Pons (tissue), 1 donor: ENCODE measurements at regions not wholly inside any gene's neighbourhood (a gene's known extent, or its start where the extent isn't known, plus 50 kb on each side); places are given as distances from the start of the nearest gene placed in this dataset.
"Not testable (repeated sequence)": the region's sequence is repeated elsewhere in the genome, so short reads cannot be mapped to it uniquely, and the experiment has no call there.

Source experiments
- DNase-seq: peaks from one replicate; pipeline ENCODE4 v3.0.0-alpha.2; 2016; ENCODE audit warnings: low spot score

GRCh38 chr14:105903971-105904370 lies 377.6 kb downstream of the TMEM121 start:
- no peak for DNase-seq

GRCh38 chr14:105904379-105904778 lies 378.0 kb downstream of the TMEM121 start:
- no peak for DNase-seq

- no peak for DNase-seq
Observed at GRCh38 chr14:105905456-105905855, 379.1 kb downstream of the TMEM121 start.

DNA sequence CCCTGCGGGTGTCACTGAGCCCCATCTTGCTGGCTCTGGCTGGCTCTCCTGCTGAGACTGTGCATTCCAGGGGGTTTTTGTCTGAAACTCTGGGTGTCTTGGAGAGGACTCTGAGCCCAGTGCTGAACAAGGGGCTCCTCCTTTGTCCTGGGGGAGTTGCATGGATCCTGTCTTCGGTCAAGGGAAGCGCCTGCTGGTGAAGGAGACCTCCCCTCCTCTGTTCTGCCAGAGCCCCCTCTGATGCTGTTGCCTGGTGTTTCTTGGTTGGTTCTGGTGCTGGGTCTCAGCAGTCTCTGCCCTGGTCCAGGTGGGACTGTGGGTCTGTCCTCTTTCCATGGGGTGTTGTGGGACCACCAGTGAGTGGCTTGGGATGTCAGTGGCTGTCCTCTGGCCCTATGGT lies 380.9 kb downstream of the TMEM121 start:
- DNase-seq, result no peak

DNA sequence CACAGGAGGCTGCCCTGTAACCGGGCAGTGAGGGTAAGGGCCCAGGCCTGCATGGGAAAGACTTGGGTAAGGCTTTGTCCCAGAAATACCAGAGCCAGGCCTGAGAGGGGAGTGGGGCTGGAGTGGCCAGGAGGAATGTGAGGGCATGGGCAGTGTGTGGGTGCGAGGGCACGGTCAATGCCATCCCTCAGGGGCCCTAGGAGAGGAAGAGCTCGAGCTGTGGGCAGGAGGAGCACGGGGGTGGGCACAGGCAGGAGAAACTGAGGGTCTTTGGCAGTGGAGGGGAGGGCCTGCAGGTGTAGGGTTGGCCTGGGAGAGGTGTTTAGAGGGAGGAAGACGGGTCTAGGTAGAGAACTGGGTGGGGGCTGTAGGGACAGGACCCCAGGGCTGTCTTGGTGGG lies 381.6 kb downstream of the TMEM121 start:
- no peak for DNase-seq

DNA sequence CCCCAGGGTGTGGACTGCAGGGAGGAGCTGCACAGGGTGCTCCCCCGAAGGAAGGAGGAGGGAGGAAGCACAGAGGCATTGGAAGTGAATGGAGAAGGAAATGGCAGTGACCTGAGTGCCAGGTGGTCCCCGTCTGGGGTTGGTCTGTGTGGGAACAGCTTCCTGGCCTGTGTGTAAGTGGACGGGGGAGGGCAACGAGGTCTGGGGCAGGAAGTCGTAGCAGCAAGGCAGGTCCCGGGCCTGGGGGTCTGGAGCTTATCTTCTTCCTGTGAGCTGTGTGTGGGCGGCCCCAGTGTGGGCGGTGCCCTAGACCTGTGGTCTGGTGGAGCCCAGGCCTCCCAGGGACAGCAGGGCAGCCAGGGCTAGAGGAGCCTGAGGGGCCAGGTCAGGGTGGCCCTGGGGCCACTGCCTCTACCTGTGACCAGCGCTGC lies 382.1 kb downstream of the TMEM121 start:
- no peak for DNase-seq

- no peak for DNase-seq
Observed at GRCh38 chr14:105909046-105909827, 382.9 kb downstream of the TMEM121 start.

DNA sequence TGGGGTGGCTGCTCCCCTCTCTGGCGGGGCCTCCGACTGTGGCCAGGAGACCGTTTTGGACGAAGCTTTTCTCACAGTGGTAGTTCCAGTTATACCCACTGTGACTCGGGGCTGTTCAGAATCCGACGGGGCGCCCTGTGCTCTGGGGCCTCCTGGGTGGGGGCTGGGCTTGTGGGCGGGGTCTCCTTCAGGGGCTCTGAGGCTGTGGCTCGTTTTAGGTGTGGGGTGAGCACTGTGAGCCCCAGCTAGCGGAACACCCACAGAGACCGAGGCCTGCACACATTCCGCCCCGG lies 383.4 kb downstream of the TMEM121 start:
- DNase-seq, result not testable (repeated sequence)

GRCh38 chr14:105910426-105910825 lies 384.0 kb downstream of the TMEM121 start:
- no peak for DNase-seq

- no peak for DNase-seq
Observed at GRCh38 chr14:105911006-105911847, 384.8 kb downstream of the TMEM121 start.

GRCh38 chr14:105911848-105912292 lies 385.5 kb downstream of the TMEM121 start:
- DNase-seq, result not testable (repeated sequence)

DNA sequence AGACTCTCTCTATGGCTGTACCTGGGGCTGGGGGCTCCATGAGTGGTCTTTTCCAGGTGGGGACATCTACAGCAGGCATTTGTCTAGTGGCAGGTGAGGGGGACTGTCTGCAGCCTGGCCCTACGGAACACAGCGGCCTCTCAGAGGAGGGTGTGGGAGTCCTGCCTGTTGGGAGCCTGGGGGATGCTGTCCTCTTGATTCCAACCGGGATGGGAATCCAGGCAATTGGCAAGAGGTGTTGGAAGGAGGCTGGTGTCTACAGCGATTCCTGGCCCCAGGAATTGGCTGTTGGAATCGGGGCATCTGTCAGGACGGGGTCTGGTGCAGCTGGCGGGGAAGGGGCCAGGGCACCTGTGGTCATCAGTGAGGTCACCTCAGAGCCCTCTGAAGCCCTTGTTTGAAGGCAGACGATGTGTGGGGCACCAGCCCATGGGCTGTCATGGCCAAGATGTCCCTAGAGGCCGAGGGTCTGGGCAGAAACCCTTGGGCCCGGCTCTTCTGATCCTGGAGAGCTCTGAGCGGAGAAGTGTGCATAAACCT lies 386.3 kb downstream of the TMEM121 start:
- DNase-seq, result no peak

GRCh38 chr14:105913221-105913620 lies 386.8 kb downstream of the TMEM121 start:
- no peak for DNase-seq

GRCh38 chr14:105913861-105914260 lies 387.5 kb downstream of the TMEM121 start:
- DNase-seq, result no peak

GRCh38 chr14:105914281-105914680 lies 387.9 kb downstream of the TMEM121 start:
- not testable (repeated sequence) for DNase-seq

DNA sequence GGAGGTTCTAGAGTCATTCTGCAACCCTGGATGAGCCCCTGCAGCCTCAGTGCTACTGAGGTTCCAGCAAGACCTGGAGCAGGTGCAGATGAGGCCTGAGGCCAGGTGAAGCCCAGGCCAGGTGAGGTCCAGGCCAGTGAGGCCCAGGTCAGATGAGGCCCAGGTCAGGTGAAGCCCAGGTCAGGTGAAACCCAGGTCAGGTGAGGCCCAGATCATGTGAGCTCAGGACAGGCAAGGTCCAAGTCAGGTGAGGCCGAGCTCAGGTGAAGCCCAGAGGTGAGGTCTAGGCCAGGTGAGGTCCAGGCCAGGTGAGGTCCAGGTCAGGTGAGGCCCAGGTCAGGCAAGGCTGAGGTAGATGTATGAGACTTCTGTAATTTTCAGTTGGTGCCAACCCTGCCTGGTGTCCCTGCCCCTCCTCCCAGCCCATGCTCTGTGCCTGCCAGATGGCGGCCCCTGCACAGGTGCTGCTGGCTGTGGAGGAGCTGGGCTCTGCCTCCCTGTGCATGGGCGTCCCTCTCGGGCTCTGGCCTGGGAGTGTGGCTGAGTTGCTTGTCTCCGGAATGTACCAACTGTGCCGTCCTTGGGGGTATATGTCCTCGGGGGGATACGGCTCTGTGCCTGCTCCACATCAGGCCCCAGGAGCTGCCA lies 388.5 kb downstream of the TMEM121 start:
- DNase-seq, result no peak

DNA sequence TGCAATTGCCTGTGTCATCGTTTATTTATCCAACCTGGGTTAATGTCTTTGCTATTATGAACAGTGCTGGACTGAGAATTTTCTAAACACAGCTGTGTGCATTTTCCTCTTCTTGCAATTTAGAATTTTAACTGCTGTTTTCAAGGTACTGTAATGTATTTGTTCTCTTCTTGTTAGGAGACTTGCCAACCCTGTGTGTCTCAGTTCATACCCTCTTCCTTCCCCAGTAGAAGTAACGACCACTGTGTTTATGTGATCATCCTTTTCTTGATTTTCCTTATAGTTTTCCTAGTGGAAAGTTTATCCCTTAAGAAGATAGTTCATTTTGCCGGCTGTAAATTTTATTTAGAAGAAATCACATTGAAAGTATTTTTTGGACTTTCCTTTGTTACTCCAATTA lies 389.2 kb downstream of the TMEM121 start:
- not testable (repeated sequence) for DNase-seq

- not testable (repeated sequence) for DNase-seq
Observed at GRCh38 chr14:105917136-105917932, 391.0 kb downstream of the TMEM121 start.

DNA sequence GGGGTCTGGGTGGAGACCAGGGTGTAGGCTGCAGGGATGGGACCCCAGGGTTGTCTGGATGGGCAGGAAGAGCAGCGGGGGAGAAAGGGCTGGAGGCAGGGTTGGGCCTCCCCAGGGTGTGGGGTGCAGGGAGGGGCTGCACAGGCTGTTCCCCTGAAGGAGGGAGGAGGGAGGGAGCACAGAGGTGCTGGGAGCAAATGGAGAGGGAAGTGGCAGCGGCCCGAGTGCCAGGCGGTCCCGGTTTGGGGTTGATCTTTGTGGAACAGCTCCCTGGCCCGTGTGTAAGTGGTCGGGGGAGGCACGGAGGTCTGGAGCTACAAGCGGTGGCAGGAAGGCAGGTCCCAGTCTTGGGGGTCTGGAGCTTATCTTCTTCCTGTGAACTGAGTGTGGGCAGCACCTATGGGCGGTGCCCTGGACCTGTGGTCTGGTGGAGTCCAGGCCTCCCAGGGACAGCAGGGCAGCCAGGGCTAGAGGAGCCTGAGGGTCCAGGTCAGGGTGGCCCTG lies 391.6 kb downstream of the TMEM121 start:
- DNase-seq, result no peak

DNA sequence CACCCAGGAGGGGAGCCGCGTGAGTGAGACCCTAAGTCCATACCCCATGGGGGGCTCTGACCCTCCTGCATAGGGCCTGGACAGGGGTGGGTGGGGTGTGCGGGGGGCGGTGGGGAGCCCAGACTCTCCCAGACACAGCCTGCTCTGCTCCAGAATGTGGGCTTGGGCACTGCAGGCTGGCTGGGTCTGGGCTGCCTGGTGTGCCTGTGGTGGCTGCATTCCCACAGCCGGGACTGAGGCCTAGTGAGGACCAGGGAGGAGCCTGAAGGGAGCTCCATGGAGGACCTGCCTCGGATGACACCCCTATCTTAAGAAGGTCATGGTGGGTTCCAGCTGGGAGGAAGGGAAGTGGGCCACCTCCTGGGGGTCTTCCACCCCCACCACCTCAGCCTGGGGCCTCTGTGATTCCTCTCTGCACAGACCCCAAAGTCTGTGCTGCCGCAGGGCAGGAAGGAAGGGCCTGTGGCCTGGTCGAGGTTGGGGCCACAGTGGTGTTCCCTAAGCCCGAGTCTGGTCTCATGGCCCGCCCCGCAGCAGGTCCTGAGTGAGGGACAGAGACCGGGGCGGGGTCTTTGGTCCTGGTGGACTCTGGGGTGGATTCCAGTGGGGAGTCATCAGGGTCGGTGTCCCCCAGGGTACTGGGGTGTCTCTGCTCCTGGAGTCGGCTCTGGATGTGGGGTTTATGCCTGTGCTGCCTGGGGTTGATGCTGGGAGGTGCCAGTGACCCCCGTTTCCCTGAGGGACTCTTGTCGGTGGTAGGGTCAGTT lies 392.3 kb downstream of the TMEM121 start:
- no peak for DNase-seq
